ENCODE measurements at regions not wholly inside any gene's neighbourhood (a gene's known extent, or its start where the extent isn't known, plus 50 kb on each side); places are given as distances from the start of the nearest gene placed in this dataset.

- Histone ChIP-seq H3K27me3 (no peaks in the 10 kb centered on the region), H3K4me3 (no peak overlapping the region), H3K27ac (replicated peaks in 1 of 4) (no peak overlapping the region), H3K4me1 (no peaks in the 10 kb centered on the region), H3K36me3 (no peaks in the 10 kb centered on the region), H3K9me3 (no peaks in the 10 kb centered on the region)
- DNase-seq (ENCODE audit: extremely low spot score): no peak
- 69% methylated on average over 3 of the region's 3 CpGs for WGBS
- TF ChIP-seq CTCF (IDR thresholded peaks at IDR 0.05): no peak
- TF ChIP-seq EP300 (IDR thresholded peaks at IDR 0.05): no peak
- TF ChIP-seq POLR2AphosphoS5 (IDR thresholded peaks at IDR 0.05): no peak
- TF ChIP-seq POLR2A (IDR thresholded peaks at IDR 0.05; ENCODE audit: low read depth): no peak
- intact Hi-C loops (cut with DNase I): no loop called here
Measured at GRCh38 chr13:108033800-108034707, 181.3 kb downstream of the LIG4 start.

- intact Hi-C loops (cut with DNase I): no loop called here
- TF ChIP-seq POLR2A (IDR thresholded peaks at IDR 0.05; ENCODE audit: low read depth) (no peak), POLR2AphosphoS5 (IDR thresholded peaks at IDR 0.05) (no peak), CTCF (IDR thresholded peaks at IDR 0.05) (no peak), EP300 (IDR thresholded peaks at IDR 0.05) (no peak)
- no peak for DNase-seq (ENCODE audit: extremely low spot score)
- H3K4me3 ChIP-seq: no peak overlapping the region
- H3K27ac ChIP-seq (replicated peaks in 1 of 4): no peak overlapping the region
- H3K4me1 ChIP-seq: no peaks in the 10 kb centered on the region
- H3K36me3 ChIP-seq: no peaks in the 10 kb centered on the region
- H3K9me3 ChIP-seq: no peaks in the 10 kb centered on the region
- no peaks in the 10 kb centered on the region for H3K27me3 ChIP-seq
- WGBS: 63% methylated on average over 5 of the region's 5 CpGs
Measured at GRCh38 chr13:108031865-108032264, 183.5 kb downstream of the LIG4 start.

GRCh38 chr13:108030769-108031168 is 184.6 kb downstream of the LIG4 start:
- Histone ChIP-seq H3K4me3 (no peak overlapping the region), H3K4me1 (no peaks in the 10 kb centered on the region), H3K27ac (replicated peaks in 1 of 4) (no peak overlapping the region), H3K27me3 (no peaks in the 10 kb centered on the region), H3K36me3 (no peaks in the 10 kb centered on the region), H3K9me3 (no peaks in the 10 kb centered on the region)
- no peak for DNase-seq (ENCODE audit: extremely low spot score)
- intact Hi-C loops (cut with DNase I): no loop called here
- TF ChIP-seq CTCF (IDR thresholded peaks at IDR 0.05): no peak
- no peak for TF ChIP-seq POLR2AphosphoS5 (IDR thresholded peaks at IDR 0.05)
- TF ChIP-seq POLR2A (IDR thresholded peaks at IDR 0.05; ENCODE audit: low read depth): no peak
- 28% methylated on average over 1 of the region's 1 CpG for WGBS

GRCh38 chr13:108026680-108027410 is 188.5 kb downstream of the LIG4 start:
- intact Hi-C loops (cut with DNase I): no loop called here
- Histone ChIP-seq H3K9me3 (no peaks in the 10 kb centered on the region), H3K4me3 (no peak overlapping the region), H3K27ac (replicated peaks in 1 of 4) (no peak overlapping the region), H3K36me3 (no peaks in the 10 kb centered on the region), H3K4me1 (no peaks in the 10 kb centered on the region), H3K27me3 (no peaks in the 10 kb centered on the region)
- WGBS: 58% methylated on average over 3 of the region's 3 CpGs
- no peak for DNase-seq (ENCODE audit: extremely low spot score)
- no peak for TF ChIP-seq POLR2AphosphoS5 (IDR thresholded peaks at IDR 0.05)
- no peak for TF ChIP-seq EP300 (IDR thresholded peaks at IDR 0.05)
- TF ChIP-seq CTCF (IDR thresholded peaks at IDR 0.05): no peak
- no peak for TF ChIP-seq POLR2A (IDR thresholded peaks at IDR 0.05; ENCODE audit: low read depth)
